ENCODE measurements at regions not wholly inside any gene's neighbourhood (a gene's known extent, or its start where the extent isn't known, plus 50 kb on each side); places are given as distances from the start of the nearest gene placed in this dataset.

- TF ChIP-seq POLR2AphosphoS5 (IDR thresholded peaks at IDR 0.05) (no peak), POLR2A (IDR thresholded peaks at IDR 0.05) (no peak), EP300 (IDR thresholded peaks at IDR 0.05) (no peak)
- TF ChIP-seq, protein P1, sequence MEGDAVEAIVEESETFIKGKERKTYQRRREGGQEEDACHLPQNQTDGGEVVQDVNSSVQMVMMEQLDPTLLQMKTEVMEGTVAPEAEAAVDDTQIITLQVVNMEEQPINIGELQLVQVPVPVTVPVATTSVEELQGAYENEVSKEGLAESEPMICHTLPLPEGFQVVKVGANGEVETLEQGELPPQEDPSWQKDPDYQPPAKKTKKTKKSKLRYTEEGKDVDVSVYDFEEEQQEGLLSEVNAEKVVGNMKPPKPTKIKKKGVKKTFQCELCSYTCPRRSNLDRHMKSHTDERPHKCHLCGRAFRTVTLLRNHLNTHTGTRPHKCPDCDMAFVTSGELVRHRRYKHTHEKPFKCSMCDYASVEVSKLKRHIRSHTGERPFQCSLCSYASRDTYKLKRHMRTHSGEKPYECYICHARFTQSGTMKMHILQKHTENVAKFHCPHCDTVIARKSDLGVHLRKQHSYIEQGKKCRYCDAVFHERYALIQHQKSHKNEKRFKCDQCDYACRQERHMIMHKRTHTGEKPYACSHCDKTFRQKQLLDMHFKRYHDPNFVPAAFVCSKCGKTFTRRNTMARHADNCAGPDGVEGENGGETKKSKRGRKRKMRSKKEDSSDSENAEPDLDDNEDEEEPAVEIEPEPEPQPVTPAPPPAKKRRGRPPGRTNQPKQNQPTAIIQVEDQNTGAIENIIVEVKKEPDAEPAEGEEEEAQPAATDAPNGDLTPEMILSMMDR (IDR thresholded peaks at IDR 0.05), result no peak
- Histone ChIP-seq H3K4me1 (peaks cover 0 to 2% (median under 1%) of the 10 kb centered on the region in 4 donors), H3K36me3 (no peaks in the 10 kb centered on the region), H3K9me3 (no peaks in the 10 kb centered on the region), H3K27me3 (no peaks in the 10 kb centered on the region), H3K4me3 (no peak overlapping the region), H3K27ac (no peak overlapping the region)
- no peak for DNase-seq
- ATAC-seq (ENCODE audit: low FRiP score in 2 of 2), result no peak
Observed at GRCh38 chr3:98991393-98991792, 89.9 kb upstream of the DCBLD2 start.

DNA sequence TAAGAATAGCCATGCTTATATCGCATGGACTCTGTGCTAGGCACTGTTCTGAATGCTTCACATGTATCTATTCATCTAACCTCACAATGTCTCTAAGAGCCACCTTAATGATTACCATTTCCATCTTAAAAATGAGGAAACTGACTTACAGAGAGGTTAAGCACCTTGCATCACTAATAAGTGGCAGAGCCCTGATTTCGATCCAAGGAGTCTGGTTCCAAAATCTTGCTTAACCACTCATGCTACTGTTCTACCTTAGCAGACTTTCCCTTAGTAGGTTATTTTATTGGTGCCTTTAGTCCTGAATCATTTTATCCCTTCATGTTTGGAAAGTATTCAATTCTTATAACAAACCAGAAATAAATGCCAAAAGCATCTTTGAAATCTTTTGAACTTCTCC, 89.2 kb upstream of the DCBLD2 start:
- H3K4me1 ChIP-seq, result peaks cover 0 to 9% (median 7%) of the 10 kb centered on the region in 4 donors
- H3K27me3 ChIP-seq, result no peaks in the 10 kb centered on the region
- TF ChIP-seq POLR2A (IDR thresholded peaks at IDR 0.05) (no peak), EP300 (IDR thresholded peaks at IDR 0.05) (no peak)
- TF ChIP-seq, protein P1 (IDR thresholded peaks at IDR 0.05), result no peak
- no peaks in the 10 kb centered on the region for H3K9me3 ChIP-seq
- peak in 1 of 2 donors; percentile 38 for DNase-seq
- no peaks in the 10 kb centered on the region for H3K36me3 ChIP-seq
- 76 to 79% methylated on average over 2 of the region's 2 CpGs for WGBS, 2 donors
- no peak for ATAC-seq (ENCODE audit: low FRiP score in 2 of 2)
- H3K27ac ChIP-seq, result no peak overlapping the region
- no peak overlapping the region for H3K4me3 ChIP-seq

GRCh38 chr3:98986073-98986472, 84.6 kb upstream of the DCBLD2 start:
- no peak for DNase-seq
- Histone ChIP-seq H3K36me3 (no peaks in the 10 kb centered on the region), H3K9me3 (no peaks in the 10 kb centered on the region), H3K27me3 (no peaks in the 10 kb centered on the region), H3K4me3 (no peak overlapping the region), H3K4me1 (peaks cover 0 to 11% (median 8%) of the 10 kb centered on the region in 4 donors), H3K27ac (no peak overlapping the region)
- WGBS, 2 donors, result 32 to 37% methylated on average over 1 of the region's 1 CpG
- peak in 1 of 2 donors; percentile 87 for ATAC-seq (ENCODE audit: low FRiP score in 2 of 2)
- TF ChIP-seq POLR2AphosphoS5 (IDR thresholded peaks at IDR 0.05) (no peak), EP300 (IDR thresholded peaks at IDR 0.05) (no peak), POLR2A (IDR thresholded peaks at IDR 0.05) (no peak)
- TF ChIP-seq, protein P1 (IDR thresholded peaks at IDR 0.05), result no peak

DNA sequence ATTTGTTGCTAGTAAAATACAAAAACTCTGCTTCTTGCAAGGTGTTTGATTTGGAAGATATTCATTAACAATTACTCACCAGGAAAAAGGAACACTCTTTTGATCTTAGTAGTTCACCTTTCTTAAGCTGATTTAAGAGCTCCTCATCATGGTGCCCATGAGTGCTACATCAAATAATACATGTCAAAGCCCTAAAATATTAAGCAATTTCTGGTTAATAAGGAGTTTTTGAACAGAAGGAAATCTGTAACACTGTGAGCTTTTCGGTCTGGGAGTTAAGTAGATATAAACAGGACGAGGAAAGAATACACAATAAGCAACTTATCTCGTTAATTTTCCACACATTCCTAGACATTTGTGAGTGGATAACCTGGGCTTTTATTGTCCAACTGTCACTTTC, 83.9 kb upstream of the DCBLD2 start:
- ATAC-seq (ENCODE audit: low FRiP score in 2 of 2) (peak in 1 of 2 donors; percentile 25), DNase-seq (no peak)
- Histone ChIP-seq H3K4me1 (peaks cover 0 to 11% (median 8%) of the 10 kb centered on the region in 4 donors), H3K27ac (no peak overlapping the region), H3K27me3 (no peaks in the 10 kb centered on the region), H3K36me3 (no peaks in the 10 kb centered on the region), H3K9me3 (no peaks in the 10 kb centered on the region), H3K4me3 (no peak overlapping the region)
- WGBS, 2 donors, result 18 to 33% methylated on average over 3 of the region's 3 CpGs
- no peak for TF ChIP-seq POLR2AphosphoS5 (IDR thresholded peaks at IDR 0.05)

DNA sequence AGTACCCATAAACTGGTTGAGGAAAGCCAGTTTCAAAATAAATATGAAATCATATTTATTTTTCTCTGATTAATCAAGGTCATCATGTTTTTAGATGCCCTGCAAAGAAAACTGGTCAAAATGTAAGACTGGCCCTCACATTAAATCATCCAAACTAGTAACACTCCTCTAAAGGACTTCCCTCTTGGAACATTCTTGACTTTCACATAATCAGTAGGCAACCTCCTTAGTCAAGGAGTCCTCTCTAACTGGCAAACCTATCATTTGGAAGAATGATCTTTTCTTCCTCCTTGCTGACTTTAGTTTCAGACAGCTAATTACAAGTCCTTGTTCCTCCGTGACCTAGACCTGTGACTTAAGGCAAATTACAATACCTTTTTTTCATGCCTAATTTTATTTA, 82.5 kb upstream of the DCBLD2 start:
- no peaks in the 10 kb centered on the region for H3K36me3 ChIP-seq
- H3K27ac ChIP-seq, result no peak overlapping the region
- DNase-seq, result no peak
- no peak for ATAC-seq (ENCODE audit: low FRiP score in 2 of 2)
- no peaks in the 10 kb centered on the region for H3K27me3 ChIP-seq
- H3K4me1 ChIP-seq, result peaks cover 0 to 11% (median 8%) of the 10 kb centered on the region in 4 donors
- H3K4me3 ChIP-seq, result no peak overlapping the region
- 71 to 91% methylated on average over 1 of the region's 1 CpG for WGBS, 2 donors
- no peaks in the 10 kb centered on the region for H3K9me3 ChIP-seq
- TF ChIP-seq POLR2AphosphoS5 (IDR thresholded peaks at IDR 0.05) (no peak), EP300 (IDR thresholded peaks at IDR 0.05) (no peak)

- no peak for ATAC-seq (ENCODE audit: low FRiP score in 2 of 2)
- Histone ChIP-seq H3K27ac (no peak overlapping the region), H3K36me3 (no peaks in the 10 kb centered on the region), H3K9me3 (no peaks in the 10 kb centered on the region), H3K4me3 (no peak overlapping the region), H3K4me1 (peaks cover 0 to 11% (median 8%) of the 10 kb centered on the region in 4 donors), H3K27me3 (no peaks in the 10 kb centered on the region)
- WGBS, 2 donors, result 69 to 91% methylated on average over 2 of the region's 2 CpGs
- TF ChIP-seq EP300 (IDR thresholded peaks at IDR 0.05) (no peak), POLR2AphosphoS5 (IDR thresholded peaks at IDR 0.05) (no peak), POLR2A (IDR thresholded peaks at IDR 0.05) (no peak)
- TF ChIP-seq, protein P1 (IDR thresholded peaks at IDR 0.05), result no peak
- DNase-seq, result no peak
Observed at GRCh38 chr3:98982351-98982750, 80.9 kb upstream of the DCBLD2 start.

All from upper lobe of left lung (tissue), 6 donors.